NCI-H1092 (cell line): ENCODE measurements at regions not wholly inside any gene's neighbourhood (a gene's known extent, or its start where the extent isn't known, plus 50 kb on each side); places are given as distances from the start of the nearest gene placed in this dataset.
"Not testable (repeated sequence)": the region's sequence is repeated elsewhere in the genome, so short reads cannot be mapped to it uniquely, and the experiment has no call there.

ENCODE experiments used
- DNase-seq: peaks from one replicate; lab custom pipeline; 2025; lab: John Stamatoyannopoulos, UW

DNA sequence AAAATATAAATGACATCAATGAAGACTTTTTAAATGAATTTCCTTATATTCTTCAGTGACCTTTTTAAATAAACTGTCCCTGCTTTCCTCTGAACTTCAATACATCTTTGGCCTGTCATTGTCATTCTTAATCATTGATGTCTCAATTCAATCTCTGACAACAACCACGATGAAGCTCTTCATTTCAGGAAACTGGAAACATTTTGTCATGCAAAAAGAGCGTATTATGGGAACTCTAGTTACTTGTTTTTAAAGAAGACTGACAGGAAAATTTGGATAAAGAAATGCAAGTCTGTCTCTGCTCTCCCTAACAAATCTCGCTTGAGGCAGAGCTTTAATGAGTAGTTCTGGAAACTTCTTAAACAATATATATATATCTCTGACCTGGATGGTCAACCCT is 535.8 kb upstream of the ADGRL2 start:
- no peak for DNase-seq

- no peak for DNase-seq
These were observed 540.9 kb upstream of the ADGRL2 start for GRCh38 chr1:81259625-81260411.

GRCh38 chr1:81254560-81254959 is 546.2 kb upstream of the ADGRL2 start:
- no peak for DNase-seq

- no peak for DNase-seq
These were observed 546.7 kb upstream of the ADGRL2 start for GRCh38 chr1:81254068-81254467.

GRCh38 chr1:81252471-81253151 is 548.1 kb upstream of the ADGRL2 start:
- no peak for DNase-seq

DNA sequence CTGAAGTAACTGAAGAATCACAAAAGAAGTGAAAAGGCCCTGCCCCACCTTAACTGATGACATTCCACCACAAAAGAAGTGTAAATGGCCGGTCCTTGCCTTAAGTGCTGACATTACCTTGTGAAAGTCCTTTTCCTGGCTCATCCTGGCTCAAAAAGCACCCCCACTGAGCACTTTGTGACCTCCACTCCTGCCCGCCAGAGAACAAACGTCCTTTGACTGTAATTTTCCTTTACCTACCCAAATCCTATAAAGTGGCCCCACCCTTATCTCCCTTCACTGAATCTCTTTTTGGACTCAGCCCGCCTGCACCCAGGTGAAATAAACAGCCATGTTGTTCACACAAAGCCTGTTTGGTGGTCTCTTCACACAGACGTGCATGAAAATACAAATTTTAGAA is 549.9 kb upstream of the ADGRL2 start:
- not testable (repeated sequence) for DNase-seq

DNA sequence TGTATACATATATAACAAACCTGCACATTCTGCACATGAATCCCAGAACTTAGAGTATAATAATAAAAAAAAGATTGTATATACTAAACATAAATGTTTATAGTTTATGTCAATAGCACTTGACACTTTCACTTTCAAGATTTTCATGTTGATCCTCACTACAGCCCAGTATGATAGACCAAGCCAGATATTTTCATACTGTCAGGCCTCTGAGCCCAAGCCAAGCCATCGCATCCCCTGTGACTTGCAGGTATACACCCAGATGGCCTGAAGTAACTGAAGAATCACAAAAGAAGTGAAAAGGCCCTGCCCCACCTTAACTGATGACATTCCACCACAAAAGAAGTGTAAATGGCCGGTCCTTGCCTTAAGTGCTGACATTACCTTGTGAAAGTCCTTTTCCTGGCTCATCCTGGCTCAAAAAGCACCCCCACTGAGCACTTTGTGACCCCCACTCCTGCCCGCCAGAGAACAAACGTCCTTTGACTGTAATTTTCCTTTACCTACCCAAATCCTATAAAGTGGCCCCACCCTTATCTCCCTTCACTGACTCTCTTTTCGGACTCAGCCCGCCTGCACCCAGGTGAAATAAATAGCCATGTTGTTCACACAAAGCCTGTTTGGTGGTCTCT is 555.5 kb upstream of the ADGRL2 start:
- not testable (repeated sequence) for DNase-seq

DNA sequence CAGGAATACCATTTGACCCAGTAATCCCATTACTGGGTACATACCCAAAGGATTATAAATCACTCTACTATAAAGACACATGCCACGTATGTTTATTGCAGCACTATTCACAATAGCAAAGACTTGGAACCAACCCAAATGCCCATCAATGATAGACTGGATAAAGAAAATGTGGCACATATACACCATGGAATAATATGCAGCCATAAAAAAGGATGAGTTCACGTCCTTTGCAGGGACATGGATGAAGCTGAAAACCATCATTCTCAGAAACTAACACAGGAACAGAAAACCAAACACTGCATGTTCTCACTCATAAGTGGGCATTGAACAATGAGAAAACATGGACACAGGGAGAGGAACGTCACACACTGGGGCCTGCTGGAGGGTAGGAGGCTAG is 556.1 kb upstream of the ADGRL2 start:
- not testable (repeated sequence) for DNase-seq

DNA sequence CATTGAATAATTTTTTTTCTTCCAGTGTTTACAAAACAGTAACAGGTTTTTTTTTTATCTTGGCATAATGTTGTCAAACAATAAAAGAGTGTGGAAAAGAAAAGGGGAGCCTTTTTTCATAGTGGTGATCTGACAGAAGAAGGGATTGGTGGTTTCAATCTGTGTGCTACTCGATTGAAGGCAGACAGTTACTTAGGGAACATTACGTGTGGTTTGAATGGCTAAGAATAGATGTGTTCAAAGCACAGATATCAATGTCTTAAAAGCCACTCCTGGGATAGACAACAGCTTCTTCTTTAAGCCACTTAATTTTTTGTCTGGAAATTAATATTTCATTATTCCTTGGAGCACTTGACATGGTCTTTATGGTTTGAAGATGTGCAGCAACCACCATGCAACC is 558.6 kb upstream of the ADGRL2 start:
- DNase-seq = no peak

GRCh38 chr1:81238129-81238528 is 562.6 kb upstream of the ADGRL2 start:
- DNase-seq = no peak

DNA sequence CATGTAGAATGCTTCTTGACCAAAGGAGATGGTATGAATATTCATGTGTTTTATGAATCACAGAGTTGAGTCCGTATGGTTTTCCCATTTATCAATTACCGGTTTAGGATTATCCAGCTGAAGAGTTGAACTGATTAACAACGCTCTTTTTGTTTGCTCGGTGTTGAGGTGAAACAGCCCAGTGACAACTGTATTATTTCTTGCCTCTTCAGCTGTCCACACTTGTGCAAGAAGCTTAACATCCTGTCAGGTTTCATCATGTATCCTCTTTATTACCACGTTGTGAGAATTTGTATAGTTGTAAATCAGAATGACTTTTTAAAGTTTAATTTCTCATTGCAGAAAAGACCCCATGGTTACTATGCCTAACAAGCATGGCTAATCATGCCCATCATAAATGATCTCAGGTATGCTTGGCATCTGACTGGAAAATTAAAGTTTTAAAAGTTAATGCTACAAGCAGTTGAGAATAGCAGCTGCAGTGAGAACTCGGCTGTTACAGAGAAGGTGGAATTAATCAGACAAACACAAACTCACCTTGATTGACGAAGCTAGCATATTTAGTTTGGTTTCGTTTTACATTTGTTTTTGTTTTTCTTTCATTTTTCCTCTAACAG is 563.2 kb upstream of the ADGRL2 start:
- DNase-seq = no peak

- no peak for DNase-seq
These were observed 566.5 kb upstream of the ADGRL2 start for GRCh38 chr1:81234237-81234636.

DNA sequence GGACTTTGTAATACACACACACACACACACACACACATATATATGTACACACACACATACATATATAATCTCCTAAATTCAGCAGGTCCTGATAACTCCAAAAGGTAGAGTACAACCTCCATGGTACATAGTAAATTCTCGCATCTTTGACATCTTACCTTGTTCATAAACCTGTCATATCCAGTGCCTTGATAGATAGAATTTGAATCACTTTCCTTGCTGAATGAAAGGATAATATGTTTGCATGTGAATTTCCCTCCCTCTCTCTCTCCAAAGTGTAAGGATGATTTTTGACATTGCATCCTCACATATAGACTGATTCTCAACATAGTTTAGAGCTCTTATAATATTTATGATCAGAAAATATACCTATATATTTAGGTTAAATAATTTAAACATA is 567.1 kb upstream of the ADGRL2 start:
- no peak for DNase-seq

DNA sequence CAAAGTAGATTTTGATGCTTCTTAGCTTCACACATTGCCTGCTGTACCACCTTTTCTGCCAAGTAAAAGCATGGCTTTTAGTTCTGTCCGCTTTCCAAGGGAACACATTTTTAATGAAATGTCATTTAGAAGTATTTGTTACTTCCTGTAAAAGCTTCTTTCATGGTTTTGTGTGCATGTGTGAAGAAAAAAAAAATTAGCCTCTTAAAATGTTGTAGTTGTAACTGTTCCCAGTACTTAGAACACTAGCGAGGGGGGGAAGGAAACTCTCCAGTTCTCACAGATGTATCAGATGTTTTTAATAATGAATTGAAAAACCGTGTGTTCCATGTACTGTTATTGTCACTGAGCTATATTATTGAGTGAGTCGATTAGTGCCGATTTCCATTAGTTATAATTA is 568.3 kb upstream of the ADGRL2 start:
- DNase-seq = no peak

DNA sequence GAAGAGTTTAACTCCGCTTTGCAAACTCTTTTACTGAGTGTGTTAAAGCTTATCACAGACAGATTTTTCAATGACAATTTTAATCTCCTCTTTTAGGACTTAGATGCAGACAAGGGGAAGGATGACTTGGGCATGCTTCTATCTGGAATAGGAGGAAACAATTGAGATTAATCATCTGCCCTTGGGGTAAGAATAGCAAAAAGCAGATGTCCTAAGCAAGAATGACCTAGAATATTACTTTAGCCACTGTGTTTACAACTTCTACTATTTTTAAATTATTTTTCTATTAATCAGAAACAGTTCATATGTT is 569.0 kb upstream of the ADGRL2 start:
- DNase-seq = no peak

DNA sequence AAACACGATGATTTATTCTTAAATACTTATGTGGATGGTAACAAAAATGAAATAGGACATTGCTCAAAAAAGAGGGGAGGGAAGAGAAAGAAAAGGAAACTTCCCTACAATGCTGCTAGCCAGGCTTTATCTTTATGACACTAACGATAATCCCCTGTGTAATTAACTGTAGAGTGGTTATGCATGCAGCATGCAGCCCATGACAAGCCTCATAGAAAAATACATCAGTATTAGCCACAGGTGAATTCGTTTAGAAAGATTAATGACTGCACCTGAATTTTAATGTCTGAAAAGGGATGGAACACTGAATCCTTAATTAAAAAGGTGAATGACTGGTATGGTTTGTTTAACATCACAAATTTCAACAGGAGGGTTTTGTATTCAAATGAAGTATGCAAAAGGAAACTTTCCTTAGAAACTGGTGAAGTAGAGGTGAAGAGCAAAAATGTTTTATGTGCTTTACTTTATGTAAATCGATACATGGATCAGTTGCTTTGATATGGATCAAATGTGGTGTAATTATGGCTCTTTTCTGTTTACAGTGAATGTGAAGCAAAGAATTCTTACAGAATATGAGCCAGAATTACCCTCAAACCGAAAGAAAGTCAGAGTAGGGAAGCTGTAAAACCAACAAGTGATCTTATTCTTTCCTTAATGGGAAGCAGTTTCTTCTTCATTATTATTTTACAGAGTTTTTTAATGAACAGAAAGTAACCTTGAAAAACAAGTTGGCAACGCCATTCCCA is 569.6 kb upstream of the ADGRL2 start:
- no peak for DNase-seq

GRCh38 chr1:81228926-81229325 is 571.8 kb upstream of the ADGRL2 start:
- DNase-seq = no peak

DNA sequence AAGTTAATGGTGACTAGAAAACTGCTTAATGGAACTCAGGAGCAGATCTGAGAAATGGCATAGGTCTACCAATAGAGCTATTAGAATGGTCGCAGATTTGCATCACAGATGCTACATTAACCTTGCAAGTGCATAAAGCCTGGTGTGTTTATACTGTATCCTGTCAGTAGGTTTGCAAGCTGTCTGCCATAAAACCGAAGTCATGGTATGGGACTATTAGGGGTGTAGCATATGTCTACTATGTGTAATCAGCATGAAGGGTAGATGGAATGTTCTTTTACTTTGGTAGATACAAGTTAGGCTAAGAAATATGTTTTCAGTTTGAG is 574.2 kb upstream of the ADGRL2 start:
- DNase-seq = no peak

GRCh38 chr1:81225789-81226602 is 574.7 kb upstream of the ADGRL2 start:
- no peak for DNase-seq

GRCh38 chr1:81224222-81224621 is 576.5 kb upstream of the ADGRL2 start:
- no peak for DNase-seq

DNA sequence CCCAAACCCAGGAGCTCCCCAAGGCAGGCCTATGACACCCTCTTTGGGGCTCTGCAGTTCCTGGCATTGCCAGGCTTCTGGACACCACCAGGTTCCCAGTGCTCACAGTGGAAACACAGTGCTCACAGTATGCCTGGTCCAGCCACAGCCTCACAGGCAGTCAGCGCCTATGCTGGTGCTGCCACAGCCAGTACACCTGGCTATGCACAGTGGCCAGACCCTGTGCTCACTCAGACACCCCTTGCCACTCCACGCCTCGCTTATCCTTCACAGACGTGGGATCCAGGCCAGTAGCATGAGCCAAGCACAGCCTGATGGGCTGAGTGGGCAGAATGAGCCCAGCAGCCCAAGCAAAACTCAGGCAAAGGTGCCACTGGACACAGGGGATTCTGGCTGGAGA is 579.2 kb upstream of the ADGRL2 start:
- DNase-seq = no peak
